ENCODE measurements at regions not wholly inside any gene's neighbourhood (a gene's known extent, or its start where the extent isn't known, plus 50 kb on each side); places are given as distances from the start of the nearest gene placed in this dataset.

DNA sequence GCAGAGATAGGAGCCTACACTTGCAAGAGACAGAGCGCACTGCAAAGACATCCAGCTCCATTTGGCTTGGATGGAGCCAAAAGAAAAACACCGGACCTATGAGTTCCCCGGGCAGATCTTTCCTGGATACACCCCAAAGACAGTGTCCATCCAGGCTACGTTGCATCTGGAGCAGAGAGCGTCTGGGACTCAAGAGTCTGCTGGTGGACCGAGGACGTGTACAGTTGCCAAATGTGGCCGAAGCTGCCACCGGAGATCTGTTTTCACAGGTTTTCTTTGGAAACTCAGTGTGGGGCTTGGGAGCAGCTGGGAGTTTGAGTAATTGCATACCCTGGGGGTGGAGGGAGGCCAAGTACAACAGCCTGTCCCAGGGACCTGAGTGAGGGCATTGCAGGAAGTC, 192.3 kb upstream of the OSR1 start:
- no peaks in the 10 kb centered on the region for H3K9me3 Mint-ChIP-seq
- no peak for DNase-seq
- no peaks in the 10 kb centered on the region for H3K36me3 Mint-ChIP-seq (ENCODE audit: low read depth)
- no peak overlapping the region for H3K27ac Mint-ChIP-seq
- no peak overlapping the region for H3K4me3 Mint-ChIP-seq
- peaks cover 20% of the 10 kb centered on the region for H3K27me3 Mint-ChIP-seq (ENCODE audit: insufficient read depth)
- no peaks in the 10 kb centered on the region for H3K4me1 Mint-ChIP-seq (ENCODE audit: low read depth)
- TF ChIP-seq, protein P1, sequence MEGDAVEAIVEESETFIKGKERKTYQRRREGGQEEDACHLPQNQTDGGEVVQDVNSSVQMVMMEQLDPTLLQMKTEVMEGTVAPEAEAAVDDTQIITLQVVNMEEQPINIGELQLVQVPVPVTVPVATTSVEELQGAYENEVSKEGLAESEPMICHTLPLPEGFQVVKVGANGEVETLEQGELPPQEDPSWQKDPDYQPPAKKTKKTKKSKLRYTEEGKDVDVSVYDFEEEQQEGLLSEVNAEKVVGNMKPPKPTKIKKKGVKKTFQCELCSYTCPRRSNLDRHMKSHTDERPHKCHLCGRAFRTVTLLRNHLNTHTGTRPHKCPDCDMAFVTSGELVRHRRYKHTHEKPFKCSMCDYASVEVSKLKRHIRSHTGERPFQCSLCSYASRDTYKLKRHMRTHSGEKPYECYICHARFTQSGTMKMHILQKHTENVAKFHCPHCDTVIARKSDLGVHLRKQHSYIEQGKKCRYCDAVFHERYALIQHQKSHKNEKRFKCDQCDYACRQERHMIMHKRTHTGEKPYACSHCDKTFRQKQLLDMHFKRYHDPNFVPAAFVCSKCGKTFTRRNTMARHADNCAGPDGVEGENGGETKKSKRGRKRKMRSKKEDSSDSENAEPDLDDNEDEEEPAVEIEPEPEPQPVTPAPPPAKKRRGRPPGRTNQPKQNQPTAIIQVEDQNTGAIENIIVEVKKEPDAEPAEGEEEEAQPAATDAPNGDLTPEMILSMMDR (IDR thresholded peaks at IDR 0.05) = no peak

GRCh38 chr2:19549821-19550220, 191.4 kb upstream of the OSR1 start:
- Mint-ChIP-seq H3K4me1 (ENCODE audit: low read depth) (no peaks in the 10 kb centered on the region), H3K27ac (no peak overlapping the region), H3K9me3 (no peaks in the 10 kb centered on the region), H3K4me3 (no peak overlapping the region), H3K27me3 (ENCODE audit: insufficient read depth) (peaks cover 16% of the 10 kb centered on the region), H3K36me3 (ENCODE audit: low read depth) (no peaks in the 10 kb centered on the region)
- no peak for DNase-seq
- TF ChIP-seq, protein P1 (IDR thresholded peaks at IDR 0.05) = no peak

- Mint-ChIP-seq H3K36me3 (ENCODE audit: low read depth) (no peaks in the 10 kb centered on the region), H3K27me3 (ENCODE audit: insufficient read depth) (peaks cover 14% of the 10 kb centered on the region)
Observed at GRCh38 chr2:19548116-19548515, 189.7 kb upstream of the OSR1 start.

GRCh38 chr2:19547321-19547720, 188.9 kb upstream of the OSR1 start:
- H3K4me3 Mint-ChIP-seq = no peak overlapping the region
- H3K9me3 Mint-ChIP-seq = no peaks in the 10 kb centered on the region
- DNase-seq = no peak
- TF ChIP-seq, protein P1 (IDR thresholded peaks at IDR 0.05) = no peak
- no peak overlapping the region for H3K27ac Mint-ChIP-seq
- peaks cover 21% of the 10 kb centered on the region for H3K4me1 Mint-ChIP-seq (ENCODE audit: low read depth)
- H3K27me3 Mint-ChIP-seq (ENCODE audit: insufficient read depth) = peaks cover 14% of the 10 kb centered on the region
- H3K36me3 Mint-ChIP-seq (ENCODE audit: low read depth) = no peaks in the 10 kb centered on the region

More at GRCh38 chr2:19548116-19548515, 189.7 kb upstream of the OSR1 start:
- H3K4me1 Mint-ChIP-seq (ENCODE audit: low read depth) = peaks cover 13% of the 10 kb centered on the region
- H3K9me3 Mint-ChIP-seq = no peaks in the 10 kb centered on the region
- H3K4me3 Mint-ChIP-seq = no peak overlapping the region
- TF ChIP-seq, protein P1 (IDR thresholded peaks at IDR 0.05) = no peak
- DNase-seq = no peak
- no peak overlapping the region for H3K27ac Mint-ChIP-seq

DNA sequence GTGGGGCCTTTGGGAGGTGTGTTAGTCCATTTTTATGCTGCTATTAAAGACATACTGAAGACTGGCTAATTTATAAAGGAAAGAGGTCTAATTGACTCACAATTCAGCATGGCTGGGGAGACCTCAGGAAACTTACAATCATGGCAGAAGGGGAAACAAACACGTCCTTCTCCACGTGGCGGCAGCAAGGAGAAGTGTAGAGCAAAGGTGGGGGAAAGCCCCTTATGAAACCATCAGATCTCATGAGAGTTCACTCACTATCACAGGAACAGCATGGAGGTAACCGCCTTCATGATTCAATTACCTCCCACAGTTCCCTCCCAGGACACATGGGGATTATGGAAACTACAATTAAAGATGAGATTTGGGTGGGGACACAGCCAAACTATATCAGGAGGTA, 187.1 kb upstream of the OSR1 start:
- no peak overlapping the region for H3K27ac Mint-ChIP-seq
- H3K27me3 Mint-ChIP-seq (ENCODE audit: insufficient read depth) = peaks cover 9% of the 10 kb centered on the region
- H3K4me1 Mint-ChIP-seq (ENCODE audit: low read depth) = peaks cover 39% of the 10 kb centered on the region
- no peaks in the 10 kb centered on the region for H3K36me3 Mint-ChIP-seq (ENCODE audit: low read depth)
- TF ChIP-seq, protein P1 (IDR thresholded peaks at IDR 0.05) = no peak
- no peak overlapping the region for H3K4me3 Mint-ChIP-seq
- no peaks in the 10 kb centered on the region for H3K9me3 Mint-ChIP-seq
- no peak for DNase-seq
